Right cardiac atrium (tissue), 5 donors: ENCODE measurements at regions not wholly inside any gene's neighbourhood (a gene's known extent, or its start where the extent isn't known, plus 50 kb on each side); places are given as distances from the start of the nearest gene placed in this dataset.
A peak's percentile ranks its signal among the peaks of the same experiment; 100 is the strongest.
"Not testable (repeated sequence)": the region's sequence is repeated elsewhere in the genome, so short reads cannot be mapped to it uniquely, and the experiment has no call there.

Experiments
- ATAC-seq, 2 donors: fragments of 200-7000 bp; cut with Tn5 transposase; one replicate each; pipeline versions ENCODE4 v1.8.0 to v1.9.1; 2020; ENCODE audit warnings: moderate library complexity in 2 of 2, mild to moderate bottlenecking in 1 of 2
- DNase-seq, 3 donors: peaks; one replicate each; pipeline ENCODE4 v3.0.0-alpha.2; 2020
- H3K27ac ChIP-seq: one replicate; pipeline ENCODE4 v1.5.1; 2013; ENCODE audit warnings: mild to moderate bottlenecking, low read length, control low read depth, moderate library complexity
- H3K27me3 ChIP-seq: one replicate; pipeline ENCODE4 v1.6.1; 2013; ENCODE audit not compliant: control insufficient read depth, insufficient read depth
- H3K4me1 ChIP-seq: one replicate; pipeline ENCODE4 v1.6.1; 2013; ENCODE audit warnings: low read length; ENCODE audit not compliant: control insufficient read depth, insufficient read depth
- H3K4me3 ChIP-seq: one replicate; pipeline ENCODE4 v1.5.1; 2013; ENCODE audit warnings: low read length, control low read depth
- H3K9me3 ChIP-seq: one replicate; pipeline ENCODE4 v1.6.1; 2013; ENCODE audit warnings: low read length; ENCODE audit not compliant: control insufficient read depth
- WGBS: extraction: QIAGEN DNeasy Blood & Tissue Kit; methylation state at CpG from one replicate; pipeline ENCODE4 v1.1.7; 2013; 5-methylcytosine and 5-hydroxymethylcytosine counted together
- intact Hi-C, 4 donors: fragments of 100-400 bp; cut with DNase I; formaldehyde crosslinking; loops; one replicate each; pipeline versions ENCODE4 v1.11.0 to v1.14.0; 2022 to 2023
- donor health status: healthy with polysubstance abuse.
- donor health status: DM: no; HTN: yes; CAD: no.
- donor health status: DM: no; HTN: no; CAD: no.
- donor health status: DM: no; HTN: yes; CAD: no; lungs with severe emphysema.
- donor health status: DM: yes; HTN: yes; CAD: no.

DNA sequence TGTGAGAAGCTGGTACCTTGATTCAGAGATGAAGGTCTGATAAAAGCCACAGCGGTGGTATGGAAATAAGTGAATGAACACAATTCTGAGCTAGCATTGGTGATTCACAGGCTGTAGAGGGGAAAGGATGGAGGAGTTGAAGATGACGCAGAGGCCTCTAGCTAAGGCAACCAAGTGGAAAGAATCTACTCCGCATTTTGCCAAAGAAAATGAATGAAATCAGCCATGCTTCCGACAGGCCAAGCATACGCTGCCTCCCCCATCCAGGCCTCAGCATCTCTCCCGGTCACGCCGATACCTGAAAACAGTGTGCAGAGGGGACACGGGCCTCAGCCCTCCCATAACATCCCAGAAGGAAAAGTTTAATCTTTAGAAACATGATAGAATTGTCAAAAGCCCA, 124.3 kb upstream of the UNC5B start:
- intact Hi-C loops, result no loop called here
- H3K4me1 ChIP-seq, result peaks cover 6% of the 10 kb centered on the region
- no peak overlapping the region for H3K4me3 ChIP-seq
- H3K27me3 ChIP-seq, result no peaks in the 10 kb centered on the region
- no peak overlapping the region for H3K27ac ChIP-seq
- DNase-seq (no peak), ATAC-seq (peak in 1 of 2 donors; percentile 69)
- no peaks in the 10 kb centered on the region for H3K9me3 ChIP-seq
- WGBS, result 84% methylated on average over 9 of the region's 9 CpGs

DNA sequence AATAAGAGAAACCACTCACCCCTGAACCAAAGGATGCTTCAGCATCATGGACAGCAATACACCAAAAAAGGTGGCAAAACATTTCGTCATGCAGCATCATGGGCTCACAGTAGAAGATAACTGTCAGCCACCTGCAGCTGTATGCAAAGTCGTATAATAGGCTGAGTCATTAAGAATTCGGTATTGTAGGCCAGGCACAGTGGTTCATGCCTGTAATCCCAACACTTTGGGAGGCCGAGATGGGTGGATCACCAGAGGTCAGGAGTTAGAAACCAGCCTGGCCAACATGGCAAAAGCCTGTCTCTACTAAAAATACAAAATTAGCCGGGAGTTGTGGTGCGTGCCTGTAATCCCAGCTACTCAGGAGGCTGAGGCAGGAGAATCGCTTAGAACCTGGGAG, 123.8 kb upstream of the UNC5B start:
- H3K27ac ChIP-seq, H3K9me3 ChIP-seq, H3K4me3 ChIP-seq, intact Hi-C loops, DNase-seq, H3K4me1 ChIP-seq, ATAC-seq, H3K27me3 ChIP-seq: not testable (repeated sequence)
- WGBS, result 89% methylated on average over 7 of the region's 7 CpGs

DNA sequence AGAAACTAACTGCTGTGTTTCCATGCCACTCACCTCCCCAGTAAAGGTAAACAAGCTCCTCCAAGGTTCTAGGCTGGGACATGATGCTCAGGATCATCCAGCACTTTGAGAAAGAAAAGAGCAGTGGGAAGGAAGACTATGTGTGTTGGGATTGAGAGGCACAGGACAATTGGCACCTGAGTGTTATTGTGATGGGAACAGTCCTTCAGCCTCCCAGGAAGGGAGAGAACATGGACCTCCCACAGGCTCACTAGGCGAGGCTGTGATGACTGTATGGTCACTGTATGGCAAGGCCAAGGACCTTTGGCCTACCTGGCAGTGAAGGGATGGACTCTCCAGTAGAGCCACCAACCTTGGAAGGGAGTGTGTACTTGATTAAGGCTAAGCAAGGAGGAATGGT, 123.2 kb upstream of the UNC5B start:
- no peak overlapping the region for H3K27ac ChIP-seq
- ATAC-seq, result no peak
- DNase-seq, result no peak
- H3K9me3 ChIP-seq, result no peaks in the 10 kb centered on the region
- H3K4me1 ChIP-seq, result peaks cover 8% of the 10 kb centered on the region
- no peaks in the 10 kb centered on the region for H3K27me3 ChIP-seq
- intact Hi-C loops, result no loop called here
- no peak overlapping the region for H3K4me3 ChIP-seq
- 84% methylated on average over 1 of the region's 1 CpG for WGBS

DNA sequence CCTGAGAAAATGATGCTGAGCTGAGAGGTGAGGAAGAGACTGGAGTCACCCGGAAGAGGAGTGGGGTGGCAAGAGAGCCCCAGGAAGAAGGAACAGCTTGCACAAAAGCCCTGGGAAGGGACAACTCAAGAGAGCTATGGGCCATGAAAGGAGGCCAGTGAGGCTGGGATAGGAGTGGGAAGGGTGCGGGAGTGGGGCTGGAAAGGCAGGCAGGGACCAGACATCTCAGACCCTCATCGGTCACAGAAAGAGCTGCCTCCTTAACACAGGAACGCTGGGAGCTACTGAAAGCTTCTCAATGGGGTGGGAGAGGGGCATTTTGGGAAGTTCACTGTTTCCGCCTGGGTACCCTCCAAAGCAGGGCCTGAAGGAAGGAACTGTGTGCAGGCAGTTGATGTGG, 122.0 kb upstream of the UNC5B start:
- no peaks in the 10 kb centered on the region for H3K9me3 ChIP-seq
- no peak for ATAC-seq
- H3K4me3 ChIP-seq, result no peak overlapping the region
- WGBS, result 89% methylated on average over 5 of the region's 5 CpGs
- H3K4me1 ChIP-seq, result peaks cover 8% of the 10 kb centered on the region
- no peaks in the 10 kb centered on the region for H3K27me3 ChIP-seq
- no peak for DNase-seq
- intact Hi-C loops, result no loop called here
- no peak overlapping the region for H3K27ac ChIP-seq

DNA sequence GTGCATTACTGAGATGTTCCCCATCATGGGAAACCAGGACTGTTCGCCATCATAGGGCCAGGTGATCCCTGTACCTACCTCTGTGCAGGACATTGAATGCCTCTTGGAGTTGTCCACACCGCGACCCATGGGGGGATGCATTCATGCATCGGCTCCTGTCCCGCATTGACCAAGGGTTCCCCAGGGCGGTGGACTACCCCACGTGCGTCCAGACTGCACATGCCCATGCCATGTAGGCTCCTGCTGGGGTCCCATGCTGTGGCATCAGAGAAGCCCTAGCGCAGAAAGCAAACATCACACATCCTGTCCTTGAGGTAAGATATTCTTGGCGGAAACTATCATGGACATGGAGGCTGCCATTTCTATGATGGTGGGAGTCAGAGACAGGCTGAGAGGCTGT, 121.6 kb upstream of the UNC5B start:
- Histone ChIP-seq H3K9me3 (no peaks in the 10 kb centered on the region), H3K27me3 (no peaks in the 10 kb centered on the region), H3K4me3 (no peak overlapping the region), H3K4me1 (peaks cover 8% of the 10 kb centered on the region), H3K27ac (no peak overlapping the region)
- DNase-seq, result no peak
- no peak for ATAC-seq
- intact Hi-C loops, result no loop called here
- WGBS, result 97% methylated on average over 10 of the region's 10 CpGs

DNA sequence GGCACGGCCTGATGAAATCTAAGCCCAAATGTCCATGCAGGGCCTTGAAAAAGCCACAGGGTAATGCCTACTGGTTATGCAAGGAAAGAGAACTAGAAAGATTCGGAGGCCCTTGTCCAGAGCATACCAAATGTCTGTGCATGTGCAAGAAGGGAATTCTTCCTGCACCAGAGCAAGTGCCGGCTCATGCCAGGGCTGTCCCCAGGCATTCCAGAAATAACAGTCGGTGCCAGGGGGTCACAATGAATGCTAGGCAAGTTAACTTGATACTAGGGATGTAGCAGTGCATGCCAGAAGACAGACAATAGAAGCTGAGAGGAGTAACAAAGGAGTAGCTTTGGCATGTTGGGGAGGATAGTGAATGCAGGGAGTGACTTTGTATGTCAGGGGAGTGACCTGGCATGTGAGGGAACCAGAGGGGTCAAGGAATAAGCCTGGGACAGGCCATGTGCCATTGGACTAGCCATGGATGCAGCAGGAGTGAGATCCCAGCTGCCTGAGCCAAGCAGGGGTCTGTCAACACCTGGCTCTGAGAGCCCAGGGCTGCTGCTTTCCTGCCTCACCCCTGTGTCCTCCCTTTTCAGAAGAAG, 119.5 kb upstream of the UNC5B start:
- Histone ChIP-seq H3K9me3 (no peaks in the 10 kb centered on the region), H3K4me3 (no peak overlapping the region), H3K27me3 (no peaks in the 10 kb centered on the region), H3K27ac (no peak overlapping the region), H3K4me1 (peaks cover 8% of the 10 kb centered on the region)
- intact Hi-C loops, result no loop called here
- ATAC-seq (peak in 1 of 2 donors; percentile 66), DNase-seq (no peak)
- 52% methylated on average over 4 of the region's 4 CpGs for WGBS

DNA sequence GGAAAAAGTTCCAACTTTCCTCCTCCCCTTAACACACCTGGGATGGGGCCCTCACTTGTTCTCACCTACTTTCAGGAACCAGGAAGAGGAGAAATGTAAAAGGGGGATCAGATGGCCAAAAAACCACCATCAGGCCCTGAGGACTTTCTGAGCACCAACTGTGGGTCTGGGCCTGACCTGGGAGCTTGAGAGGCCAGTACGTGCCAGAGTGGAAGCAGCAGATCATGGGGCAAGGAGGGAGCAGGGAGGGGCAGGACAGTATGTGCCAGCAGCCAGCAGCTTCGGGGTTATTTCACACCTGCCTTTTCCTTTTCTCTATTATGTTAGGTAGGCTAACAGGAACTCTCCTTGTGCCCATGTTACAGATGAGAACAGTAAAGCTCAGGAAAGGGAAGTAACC, 118.8 kb upstream of the UNC5B start:
- Histone ChIP-seq H3K4me1 (peaks cover 8% of the 10 kb centered on the region), H3K4me3 (no peak overlapping the region), H3K27me3 (no peaks in the 10 kb centered on the region), H3K27ac (no peak overlapping the region), H3K9me3 (no peaks in the 10 kb centered on the region)
- DNase-seq (no peak), ATAC-seq (peak in 1 of 2 donors; percentile 16)
- intact Hi-C loops, result no loop called here
- 80% methylated on average over 2 of the region's 2 CpGs for WGBS

DNA sequence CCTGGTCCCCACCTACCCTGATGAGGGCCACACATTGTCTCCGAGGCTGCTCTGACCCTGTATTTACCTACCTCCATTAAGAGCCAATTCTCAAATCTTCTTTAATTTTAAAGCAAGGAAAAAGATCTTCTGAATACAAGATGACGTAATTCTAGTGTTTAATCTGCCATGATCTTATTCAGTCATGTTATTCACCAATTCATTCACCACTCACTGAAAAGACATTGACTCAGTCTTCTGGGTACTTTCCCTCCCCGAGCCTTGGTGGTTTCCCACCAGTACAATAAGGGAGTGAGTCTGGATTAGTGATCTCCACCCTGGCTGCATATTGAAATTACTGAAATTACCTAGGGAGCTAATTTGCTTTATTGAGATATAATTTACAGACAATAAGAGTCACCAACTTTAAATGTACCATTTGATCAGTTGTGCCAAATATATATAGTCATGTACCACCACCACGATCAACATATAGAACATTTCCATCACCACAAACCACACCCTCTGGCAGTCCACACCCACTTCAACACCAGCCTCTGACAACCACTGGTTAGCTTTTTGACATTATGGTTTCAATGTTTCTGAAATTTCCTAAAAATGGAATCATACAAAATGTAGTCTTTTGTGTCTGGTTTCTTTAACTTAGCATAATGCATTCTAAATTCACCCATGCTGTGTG, 117.5 kb upstream of the UNC5B start:
- Histone ChIP-seq H3K4me1 (peaks cover 8% of the 10 kb centered on the region), H3K4me3 (no peak overlapping the region), H3K27ac (no peak overlapping the region), H3K9me3 (no peaks in the 10 kb centered on the region), H3K27me3 (no peaks in the 10 kb centered on the region)
- no peak for ATAC-seq
- intact Hi-C loops, result no loop called here
- DNase-seq, result no peak
- 86% methylated on average over 4 of the region's 4 CpGs for WGBS

DNA sequence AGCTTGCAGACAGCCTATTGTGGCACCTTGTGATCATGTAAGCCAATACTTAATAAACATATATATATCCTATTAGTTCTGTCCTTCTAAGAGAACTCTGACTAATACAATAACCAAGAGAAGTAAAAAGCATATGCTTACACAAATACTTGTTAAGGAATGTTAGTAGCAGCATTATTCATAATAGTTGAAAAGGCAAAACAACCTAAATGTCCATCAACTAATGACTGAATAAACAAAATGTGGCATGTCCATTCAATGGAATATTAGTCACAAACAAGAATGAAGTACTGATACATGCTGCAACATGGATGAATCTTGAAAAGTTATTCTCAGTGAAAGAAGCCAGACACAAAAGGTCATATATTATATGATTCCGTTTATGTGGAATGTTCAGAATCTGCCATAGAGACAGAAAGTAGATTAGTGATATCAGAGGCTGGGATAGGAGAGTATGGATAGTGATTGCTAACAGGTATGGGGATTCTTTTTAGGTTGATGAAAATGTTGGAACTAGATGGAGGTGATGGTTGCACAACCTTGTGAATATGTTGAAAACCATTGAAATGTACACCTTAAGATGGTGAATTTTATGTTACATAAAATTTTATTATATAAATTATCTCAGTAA, 112.5 kb upstream of the UNC5B start:
- 59% methylated on average over 1 of the region's 1 CpG for WGBS
- H3K27me3 ChIP-seq, result no peaks in the 10 kb centered on the region
- no peak overlapping the region for H3K4me3 ChIP-seq
- no peak overlapping the region for H3K27ac ChIP-seq
- no peaks in the 10 kb centered on the region for H3K4me1 ChIP-seq
- no peak for ATAC-seq
- intact Hi-C loops, result no loop called here
- no peaks in the 10 kb centered on the region for H3K9me3 ChIP-seq
- DNase-seq, result no peak

DNA sequence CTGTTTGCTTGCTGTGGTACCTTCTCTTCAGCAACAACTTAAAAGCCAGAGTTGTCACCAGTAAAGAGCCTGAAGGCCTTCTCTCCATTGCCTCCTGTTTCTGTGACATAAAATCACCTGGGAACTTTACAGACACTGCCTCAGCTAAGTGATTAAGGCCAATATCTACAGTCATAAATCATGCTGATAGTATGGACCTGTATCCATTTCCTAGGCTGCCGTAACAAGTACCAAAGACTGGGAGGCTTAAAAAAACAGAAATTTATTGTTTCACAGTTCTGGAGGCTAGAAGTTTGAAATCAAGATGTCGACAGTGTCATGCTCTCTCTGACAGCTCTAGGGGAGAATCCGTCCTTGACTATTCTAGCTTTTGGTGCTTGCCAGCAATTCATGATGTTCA, 108.4 kb upstream of the UNC5B start:
- 71% methylated on average over 3 of the region's 3 CpGs for WGBS
- ATAC-seq (no peak), DNase-seq (no peak)
- Histone ChIP-seq H3K4me3 (no peak overlapping the region), H3K27ac (no peak overlapping the region), H3K4me1 (no peaks in the 10 kb centered on the region), H3K27me3 (no peaks in the 10 kb centered on the region), H3K9me3 (no peaks in the 10 kb centered on the region)
- intact Hi-C loops, result no loop called here

DNA sequence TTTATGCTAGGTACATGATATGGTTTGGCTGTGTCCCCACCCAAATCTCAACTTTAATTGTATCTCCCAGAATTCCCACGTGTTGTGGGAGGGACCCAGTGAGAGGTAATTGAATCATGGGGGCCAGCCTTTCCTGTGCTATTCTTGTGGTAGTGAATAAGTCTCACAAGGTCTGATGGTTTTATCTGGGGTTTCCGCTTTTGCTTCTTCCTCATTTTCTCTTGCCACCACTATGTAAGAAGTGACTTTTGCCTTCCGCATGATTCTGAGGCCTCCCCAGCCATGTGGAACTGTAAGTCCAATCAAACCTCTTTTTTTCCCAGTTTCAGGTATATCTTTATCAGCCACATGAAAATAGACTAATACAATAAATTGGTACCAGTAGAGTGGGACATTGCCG, 106.2 kb upstream of the UNC5B start:
- H3K27me3 ChIP-seq, H3K9me3 ChIP-seq, intact Hi-C loops, H3K27ac ChIP-seq, DNase-seq, ATAC-seq, H3K4me1 ChIP-seq, H3K4me3 ChIP-seq: not testable (repeated sequence)
- 79% methylated on average over 4 of the region's 4 CpGs for WGBS
